AG04449 (cell line): ENCODE measurements at regions not wholly inside any gene's neighbourhood (a gene's known extent, or its start where the extent isn't known, plus 50 kb on each side); places are given as distances from the start of the nearest gene placed in this dataset.

Source experiments
- CTCF ChIA-PET: fragments of 350-600 bp; formaldehyde crosslinking; extraction: SDS; loops from one replicate; lab custom pipeline; 2021; ENCODE audit warnings: antibody characterized with exemption; lab: Yijun Ruan, JAX
- POLR2A ChIA-PET: fragments of 400-600, 350-600 bp; formaldehyde crosslinking; extraction: SDS; loops from one replicate; lab custom pipeline; 2020; ENCODE audit warnings: antibody characterized with exemption, inconsistent platforms; lab: Yijun Ruan, JAX
- DNase-seq: peaks from one replicate; pipeline ENCODE4 v3.0.0-alpha.2; 2010; ENCODE audit warnings: low read depth, low spot score
- H3K4me3 ChIP-seq: 2 replicates; pipeline ENCODE4 v1.5.1; 2011; ENCODE audit warnings: low read depth, mild to moderate bottlenecking, control low read depth, low read length
- CTCF ChIP-seq: IDR thresholded peaks from one replicate; pipeline ENCODE4 v1.5.1; 2011; ENCODE audit warnings: mild to moderate bottlenecking, moderate library complexity, low read length, control low read depth, inconsistent platforms; ENCODE audit not compliant: insufficient read depth; ENCODE audit errors: missing control alignments

GRCh38 chr6:142011156-142011555, 121.6 kb upstream of the GJE1 start:
- CTCF ChIA-PET: no interaction called here
- POLR2A ChIA-PET: no interaction called here
- no peak for DNase-seq
- H3K4me3 ChIP-seq: no peak overlapping the region
- no peak for TF ChIP-seq CTCF

- DNase-seq: no peak
- no peak overlapping the region for H3K4me3 ChIP-seq
- CTCF ChIA-PET: interaction anchor here (0.7 to 2.3 kb wide), 4 partner anchors 18 to 103 kb away, joined by 3 to 11 read pairs (median 4); no protein-coding TSS in a partner anchor
- TF ChIP-seq CTCF: no peak
- POLR2A ChIA-PET: no interaction called here
These were observed 123.1 kb upstream of the GJE1 start for GRCh38 chr6:142009647-142010046.

- DNase-seq: no peak
- POLR2A ChIA-PET: no interaction called here
- no peak for TF ChIP-seq CTCF
- no peak overlapping the region for H3K4me3 ChIP-seq
- CTCF ChIA-PET: interaction anchor here (0.8 to 2.3 kb wide), 2 partner anchors 17 to 19 kb away, joined by 4 to 11 read pairs; no protein-coding TSS in a partner anchor
These were observed 123.9 kb upstream of the GJE1 start for GRCh38 chr6:142008781-142009180.

GRCh38 chr6:142008016-142008735, 124.5 kb upstream of the GJE1 start:
- DNase-seq: no peak
- ChIA-PET POLR2A (no interaction called here), CTCF (interaction anchor here (1.5 kb wide), 1 partner anchor 19 kb away, joined by 6 read pairs; no protein-coding TSS in a partner anchor)
- no peak for TF ChIP-seq CTCF
- no peak overlapping the region for H3K4me3 ChIP-seq

- no peak for TF ChIP-seq CTCF
- DNase-seq: no peak
- no peak overlapping the region for H3K4me3 ChIP-seq
- POLR2A ChIA-PET: no interaction called here
- CTCF ChIA-PET: interaction anchor here (0.9 to 1.6 kb wide), 2 partner anchors 15 to 39 kb away, joined by 3 to 4 read pairs; no protein-coding TSS in a partner anchor
These were observed 127.7 kb upstream of the GJE1 start for GRCh38 chr6:142005021-142005420.

- CTCF ChIA-PET: interaction anchor here (1.3 kb wide), 1 partner anchor 13 kb away, joined by 8 read pairs; no protein-coding TSS in a partner anchor
- no peak for DNase-seq
- no peak overlapping the region for H3K4me3 ChIP-seq
- no peak for TF ChIP-seq CTCF
- POLR2A ChIA-PET: no interaction called here
These were observed 129.8 kb upstream of the GJE1 start for GRCh38 chr6:142002825-142003405.
